ENCODE measurements at regions not wholly inside any gene's neighbourhood (a gene's known extent, or its start where the extent isn't known, plus 50 kb on each side); places are given as distances from the start of the nearest gene placed in this dataset.

GRCh38 chr3:17877299-17877698 is 134.9 kb upstream of the TBC1D5 start:
- TF ChIP-seq EP300 (IDR thresholded peaks at IDR 0.05) (no peak), POLR2A (IDR thresholded peaks at IDR 0.05) (no peak)

Measured in suprapubic skin (tissue), 2 donors.